NCI-H748 (cell line): ENCODE measurements at regions not wholly inside any gene's neighbourhood (a gene's known extent, or its start where the extent isn't known, plus 50 kb on each side); places are given as distances from the start of the nearest gene placed in this dataset.
"Not testable (repeated sequence)": the region's sequence is repeated elsewhere in the genome, so short reads cannot be mapped to it uniquely, and the experiment has no call there.

Experiments used
- DNase-seq: peaks from one replicate; lab custom pipeline; 2025; ENCODE audit not compliant: unreplicated experiment; lab: John Stamatoyannopoulos, UW

GRCh38 chr14:105853089-105853906 lies 326.9 kb downstream of the TMEM121 start:
- no peak for DNase-seq

DNA sequence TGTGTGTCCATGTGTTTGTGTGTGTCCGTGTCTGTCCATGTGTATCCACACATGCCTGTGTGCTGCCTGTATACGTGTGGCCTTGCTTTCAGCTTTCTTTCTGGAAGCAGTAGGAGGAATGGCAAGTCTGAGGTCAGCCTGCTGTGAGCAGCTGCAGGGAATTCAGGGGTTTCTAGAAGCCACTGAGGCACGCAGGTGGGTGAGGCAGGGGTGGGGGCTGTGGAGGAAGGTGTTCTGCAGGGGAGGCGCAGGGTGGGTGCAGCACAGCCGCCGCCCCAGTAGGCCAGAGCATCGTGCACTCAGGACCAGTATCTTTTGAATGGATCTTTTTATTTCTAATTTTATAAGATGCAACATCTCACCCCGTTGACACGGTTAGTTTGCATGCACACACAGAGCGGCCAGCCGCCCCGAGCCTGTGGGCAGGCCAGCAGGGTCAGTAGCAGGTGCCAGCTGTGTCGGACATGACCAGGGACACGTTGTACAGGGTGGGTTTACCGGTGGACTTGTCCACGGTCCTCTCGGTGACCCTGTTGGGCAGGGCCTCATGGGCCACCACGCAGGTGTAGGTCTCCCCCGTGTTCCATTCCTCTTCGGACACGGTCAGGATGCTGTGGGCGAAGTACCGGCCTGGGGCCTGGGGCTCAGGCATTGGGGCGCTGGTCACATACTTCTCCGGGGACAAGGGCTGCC lies 327.7 kb downstream of the TMEM121 start:
- DNase-seq, result no peak

DNA sequence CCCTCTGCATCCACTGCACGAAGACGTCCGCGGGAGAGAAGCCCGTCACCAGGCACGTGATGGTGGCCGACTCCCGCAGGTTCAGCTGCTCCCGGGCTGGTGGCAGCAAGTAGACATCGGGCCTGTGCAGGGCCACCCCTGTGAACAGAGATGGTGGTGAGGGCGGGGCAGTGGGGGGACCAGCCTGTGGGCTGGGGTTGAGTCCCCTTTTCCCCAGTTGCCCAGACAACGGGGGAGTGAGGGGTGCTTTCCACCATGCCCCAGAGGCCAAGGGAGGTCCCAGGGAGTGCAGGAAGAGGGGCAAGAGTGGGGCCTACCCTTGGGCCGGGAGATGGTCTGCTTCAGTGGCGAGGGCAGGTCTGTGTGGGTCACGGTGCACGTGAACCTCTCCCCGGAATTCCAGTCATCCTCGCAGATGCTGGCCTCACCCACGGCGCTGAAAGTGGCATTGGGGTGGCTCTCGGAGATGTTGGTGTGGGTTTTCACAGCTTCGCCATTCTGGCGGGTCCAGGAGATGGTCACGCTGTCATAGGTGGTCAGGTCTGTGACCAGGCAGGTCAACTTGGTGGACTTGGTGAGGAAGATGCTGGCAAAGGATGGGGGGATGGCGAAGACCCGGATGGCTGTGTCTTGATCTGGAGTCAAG lies 328.3 kb downstream of the TMEM121 start:
- DNase-seq, result no peak

DNA sequence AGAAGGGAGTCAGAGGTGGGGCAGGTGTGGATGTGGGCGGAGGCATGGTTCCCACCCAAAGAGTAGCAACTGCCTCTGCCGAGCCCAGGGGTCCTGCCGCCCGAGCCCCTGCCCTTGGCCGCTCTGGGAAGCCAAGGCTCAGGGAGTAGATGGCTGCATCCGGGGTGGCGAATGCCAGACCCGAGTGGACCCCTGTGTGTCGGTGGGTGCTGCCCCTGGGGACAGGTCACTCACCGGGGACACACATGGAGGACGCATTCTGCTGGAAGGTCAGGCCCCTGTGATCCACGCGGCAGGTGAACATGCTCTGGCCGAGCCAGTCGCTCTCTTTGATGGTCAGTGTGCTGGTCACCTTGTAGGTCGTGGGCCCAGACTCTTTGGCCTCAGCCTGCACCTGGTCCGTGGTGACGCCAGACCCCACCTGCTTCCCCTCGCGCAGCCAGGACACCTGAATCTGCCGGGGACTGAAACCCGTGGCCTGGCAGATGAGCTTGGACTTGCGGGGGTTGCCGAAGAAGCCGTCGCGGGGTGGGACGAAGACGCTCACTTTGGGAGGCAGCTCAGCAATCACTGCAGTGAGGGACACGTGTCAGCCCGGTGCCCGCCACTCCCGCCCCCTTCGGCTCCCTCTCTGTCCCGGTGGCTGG lies 329.0 kb downstream of the TMEM121 start:
- no peak for DNase-seq

DNA sequence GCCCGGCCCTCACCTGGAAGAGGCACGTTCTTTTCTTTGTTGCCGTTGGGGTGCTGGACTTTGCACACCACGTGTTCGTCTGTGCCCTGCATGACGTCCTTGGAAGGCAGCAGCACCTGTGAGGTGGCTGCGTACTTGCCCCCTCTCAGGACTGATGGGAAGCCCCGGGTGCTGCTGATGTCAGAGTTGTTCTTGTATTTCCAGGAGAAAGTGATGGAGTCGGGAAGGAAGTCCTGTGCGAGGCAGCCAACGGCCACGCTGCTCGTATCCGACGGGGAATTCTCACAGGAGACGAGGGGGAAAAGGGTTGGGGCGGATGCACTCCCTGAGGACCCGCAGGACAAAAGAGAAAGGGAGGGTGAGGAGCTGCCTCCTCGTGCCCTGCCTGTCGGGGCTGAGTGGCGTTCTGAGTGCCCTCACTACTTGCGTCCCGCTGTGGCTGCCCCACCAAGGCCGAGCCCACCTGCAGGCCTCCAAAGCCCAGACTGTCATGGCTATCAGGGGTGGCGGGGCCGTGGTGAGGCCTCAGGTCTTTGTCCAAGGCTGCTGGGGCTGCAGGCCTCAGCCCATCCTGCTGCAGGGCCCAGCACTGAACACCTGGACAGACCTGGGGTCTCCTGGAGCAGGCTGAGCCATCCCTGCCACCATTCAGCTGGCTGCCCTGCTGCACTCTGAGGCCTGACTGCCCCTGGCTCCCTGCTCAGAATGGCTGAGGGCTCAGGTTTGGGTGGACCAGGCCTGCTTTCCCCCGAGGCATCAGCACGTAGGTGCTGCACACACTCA lies 329.7 kb downstream of the TMEM121 start:
- DNase-seq, result no peak

DNA sequence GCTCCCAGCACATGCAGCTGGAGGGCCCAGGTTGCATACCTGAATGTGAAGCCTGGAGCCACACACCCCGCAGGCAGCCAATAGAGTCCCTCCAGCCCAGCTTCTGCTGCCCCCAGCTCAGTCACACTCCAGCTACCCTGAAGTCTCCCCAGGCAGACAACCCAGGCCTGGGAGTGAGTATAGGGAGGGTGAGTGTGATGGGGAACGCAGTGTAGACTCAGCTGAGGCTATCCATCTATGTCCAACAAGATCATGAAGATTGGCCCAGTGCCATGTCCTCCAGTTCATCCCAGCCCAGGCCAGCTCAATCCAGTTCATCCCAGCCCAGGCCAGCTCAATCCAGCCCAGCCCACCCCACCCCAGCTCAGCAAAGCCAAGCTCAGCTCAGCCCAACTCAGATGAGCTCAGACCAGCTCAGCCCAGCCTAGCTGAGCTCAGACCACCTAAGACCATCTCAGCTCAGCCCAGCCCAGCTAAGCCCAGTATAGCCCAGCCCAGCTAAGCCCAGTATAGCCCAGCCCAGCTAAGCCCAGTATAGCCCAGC lies 330.4 kb downstream of the TMEM121 start:
- DNase-seq, result no peak

GRCh38 chr14:105857220-105857825 lies 330.9 kb downstream of the TMEM121 start:
- DNase-seq, result no peak

DNA sequence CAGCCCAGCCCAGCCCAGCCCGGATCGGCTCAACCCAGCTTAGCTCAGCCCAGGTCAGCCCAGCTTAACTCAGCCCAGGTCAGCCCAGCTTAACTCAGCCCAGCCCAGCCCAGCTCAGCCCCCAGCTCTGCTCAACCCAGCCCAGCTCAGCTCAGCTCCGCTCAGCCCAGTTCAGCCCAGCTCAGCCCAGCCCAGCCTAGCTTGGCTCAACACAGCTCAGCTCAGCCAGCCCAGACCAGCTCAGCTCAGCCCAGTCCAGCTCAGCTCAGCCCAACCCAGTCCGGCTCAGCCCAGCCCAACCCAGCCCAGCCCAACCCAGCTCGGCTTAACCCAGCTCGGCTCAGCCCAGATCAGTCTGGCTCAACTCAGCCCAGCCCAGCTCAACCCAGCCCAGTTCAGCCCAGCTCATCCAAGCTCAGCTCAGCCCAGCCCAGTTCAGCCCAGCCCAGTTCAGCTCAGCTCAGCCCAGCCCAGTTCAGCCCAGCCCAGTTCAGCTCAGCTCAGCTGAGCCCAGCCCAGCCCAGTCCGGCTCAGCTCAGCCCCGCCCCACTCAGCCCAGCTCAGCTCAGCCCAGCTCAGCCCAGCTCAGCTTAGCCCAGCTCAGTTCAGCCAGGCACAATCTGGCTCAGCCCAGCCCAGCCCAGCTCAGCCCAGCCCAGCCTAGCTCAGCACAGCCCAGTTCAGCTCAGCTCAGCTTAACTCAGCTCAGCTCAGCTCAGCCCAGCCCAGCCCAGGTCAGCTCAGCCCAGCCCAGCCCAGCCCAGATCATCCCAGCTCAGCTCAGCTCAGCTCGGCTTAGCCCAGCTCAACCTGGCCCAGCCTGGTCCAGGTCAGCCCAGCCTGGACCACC lies 331.7 kb downstream of the TMEM121 start:
- no peak for DNase-seq

- no peak for DNase-seq
These were observed 332.3 kb downstream of the TMEM121 start for GRCh38 chr14:105858676-105859025.

GRCh38 chr14:105859073-105859716 lies 332.8 kb downstream of the TMEM121 start:
- DNase-seq, result not testable (repeated sequence)

- DNase-seq, result no peak
These were observed 333.6 kb downstream of the TMEM121 start for GRCh38 chr14:105859717-105860614.

GRCh38 chr14:105860615-105861580 lies 334.5 kb downstream of the TMEM121 start:
- no peak for DNase-seq

GRCh38 chr14:105861985-105862465 lies 335.6 kb downstream of the TMEM121 start:
- DNase-seq, result no peak

DNA sequence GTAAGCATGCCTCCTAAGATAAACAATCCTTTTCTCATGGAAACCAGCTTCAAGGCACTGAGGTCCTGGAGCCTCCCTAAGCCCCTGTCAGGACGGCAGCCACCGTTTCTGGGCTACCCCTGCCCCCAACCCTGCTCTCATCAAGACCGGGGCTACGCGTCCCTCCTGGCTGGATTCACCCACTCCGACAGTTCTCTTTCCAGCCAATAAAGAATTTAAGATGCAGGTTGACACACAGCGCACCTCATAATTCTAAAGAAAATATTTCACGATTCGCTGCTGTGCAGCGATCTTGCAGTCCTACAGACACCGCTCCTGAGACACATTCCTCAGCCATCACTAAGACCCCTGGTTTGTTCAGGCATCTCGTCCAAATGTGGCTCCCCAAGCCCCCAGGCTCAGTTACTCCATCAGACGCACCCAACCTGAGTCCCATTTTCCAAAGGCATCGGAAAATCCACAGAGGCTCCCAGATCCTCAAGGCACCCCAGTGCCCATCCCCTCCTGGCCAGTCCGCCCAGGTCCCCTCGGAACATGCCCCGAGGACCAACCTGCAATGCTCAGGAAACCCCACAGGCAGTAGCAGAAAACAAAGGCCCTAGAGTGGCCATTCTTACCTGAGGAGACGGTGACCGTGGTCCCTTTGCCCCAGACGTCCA lies 336.3 kb downstream of the TMEM121 start:
- no peak for DNase-seq

DNA sequence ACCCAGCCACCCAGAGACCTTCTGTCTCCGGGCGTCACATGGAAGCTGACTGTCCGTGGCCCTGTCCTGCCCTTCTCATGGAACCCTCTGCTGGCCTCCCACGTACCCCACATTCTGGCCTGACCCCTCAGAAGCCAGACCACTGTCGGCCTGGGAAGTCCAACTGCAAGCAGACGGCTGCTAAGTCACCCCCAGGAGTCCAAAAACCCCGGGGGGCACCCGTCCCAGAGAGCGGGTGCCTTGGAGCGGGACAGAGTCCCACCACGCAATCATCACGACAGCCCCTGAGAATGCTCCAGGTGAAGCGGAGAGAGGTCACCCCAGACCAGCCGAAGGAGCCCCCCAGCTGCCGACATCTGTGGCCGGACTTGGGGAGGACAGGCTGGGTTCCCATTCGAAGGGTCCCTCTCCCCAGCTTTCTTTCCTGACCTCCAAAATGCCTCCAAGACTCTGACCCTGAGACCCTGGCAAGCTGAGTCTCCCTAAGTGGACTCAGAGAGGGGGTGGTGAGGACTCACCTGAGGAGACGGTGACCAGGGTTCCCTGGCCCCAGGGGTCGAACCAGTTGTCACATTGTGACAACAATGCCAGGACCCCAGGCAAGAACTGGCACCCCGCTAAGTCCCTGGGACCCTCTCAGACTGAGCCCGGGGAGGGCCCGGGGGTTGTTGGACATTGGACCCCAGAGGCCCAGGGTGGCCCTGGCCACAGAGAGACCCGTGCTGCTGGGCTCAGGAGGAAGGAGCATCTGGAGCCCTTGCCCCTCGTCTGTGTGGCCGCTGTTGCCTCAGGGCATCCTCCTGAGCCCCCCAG lies 337.1 kb downstream of the TMEM121 start:
- no peak for DNase-seq
